Thymus (tissue), 11 donors: ENCODE measurements at regions not wholly inside any gene's neighbourhood (a gene's known extent, or its start where the extent isn't known, plus 50 kb on each side); places are given as distances from the start of the nearest gene placed in this dataset.

ENCODE experiments used
- DNase-seq, 9 donors: peaks; one replicate each; pipeline ENCODE4 v3.0.0-alpha.2; 2013; ENCODE audit warnings: low spot score in 9 of 9, low read depth in 6 of 9, missing footprints in 1 of 9
- H3K27ac ChIP-seq, 2 donors: one replicate each; pipeline ENCODE4 v1.5.1; 2013; ENCODE audit warnings: control low read depth in 1 of 2, low read depth in 1 of 2, low read length in 1 of 2, mild to moderate bottlenecking in 1 of 2, moderate library complexity in 1 of 2
- H3K27me3 ChIP-seq, 2 donors: one replicate each; pipeline ENCODE4 v1.5.1; 2013; ENCODE audit warnings: low read length in 1 of 2; ENCODE audit not compliant: control insufficient read depth in 2 of 2, insufficient read depth in 1 of 2
- H3K36me3 ChIP-seq, 2 donors: one replicate each; pipeline ENCODE4 v1.5.1; 2013; ENCODE audit warnings: low read length in 1 of 2, mild to moderate bottlenecking in 1 of 2, moderate library complexity in 1 of 2; ENCODE audit not compliant: control insufficient read depth in 2 of 2, insufficient read depth in 2 of 2
- H3K4me1 ChIP-seq, 2 donors: one replicate each; pipeline ENCODE4 v1.5.1; 2013; ENCODE audit warnings: low read length in 2 of 2; ENCODE audit not compliant: control insufficient read depth in 2 of 2, insufficient read depth in 2 of 2
- H3K4me3 ChIP-seq, 2 donors: one replicate each; pipeline ENCODE4 v1.5.1; 2013; ENCODE audit warnings: low read length in 2 of 2, control low read depth in 1 of 2, mild to moderate bottlenecking in 1 of 2
- H3K9me3 ChIP-seq, 2 donors: one replicate each; pipeline ENCODE4 v1.5.1; 2013; ENCODE audit warnings: low read length in 1 of 2, mild to moderate bottlenecking in 1 of 2; ENCODE audit not compliant: control insufficient read depth in 2 of 2, insufficient read depth in 1 of 2
- WGBS: extraction: QIAGEN DNeasy Blood & Tissue Kit; methylation state at CpG from one replicate; pipeline ENCODE4 v1.1.7; 2013; 5-methylcytosine and 5-hydroxymethylcytosine counted together
- donor health status: healthy.

DNA sequence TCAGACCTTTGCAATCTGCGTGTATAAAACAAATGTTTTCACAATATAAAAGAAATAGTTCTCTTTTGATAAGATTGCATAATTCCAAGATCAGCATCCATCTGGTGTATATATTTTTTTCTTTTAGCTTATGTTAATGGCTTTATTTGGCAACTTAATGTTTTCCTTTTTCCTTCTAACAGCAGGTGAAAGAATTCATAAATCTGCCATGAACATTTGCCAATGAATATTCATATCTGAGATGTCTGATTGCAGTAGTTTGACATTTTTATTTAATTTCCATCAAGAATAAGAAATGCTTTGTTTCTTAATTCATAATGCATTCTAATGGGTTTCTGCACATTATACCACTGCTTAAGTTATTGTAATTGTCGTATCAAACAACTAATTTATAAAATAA is 184.4 kb upstream of the ROBO2 start:
- Histone ChIP-seq H3K27ac (no peak overlapping the region), H3K36me3 (no peaks in the 10 kb centered on the region), H3K4me3 (no peak overlapping the region), H3K4me1 (no peaks in the 10 kb centered on the region), H3K27me3 (no peaks in the 10 kb centered on the region), H3K9me3 (no peaks in the 10 kb centered on the region)
- 94% methylated on average over 2 of the region's 2 CpGs for WGBS
- DNase-seq: no peak

DNA sequence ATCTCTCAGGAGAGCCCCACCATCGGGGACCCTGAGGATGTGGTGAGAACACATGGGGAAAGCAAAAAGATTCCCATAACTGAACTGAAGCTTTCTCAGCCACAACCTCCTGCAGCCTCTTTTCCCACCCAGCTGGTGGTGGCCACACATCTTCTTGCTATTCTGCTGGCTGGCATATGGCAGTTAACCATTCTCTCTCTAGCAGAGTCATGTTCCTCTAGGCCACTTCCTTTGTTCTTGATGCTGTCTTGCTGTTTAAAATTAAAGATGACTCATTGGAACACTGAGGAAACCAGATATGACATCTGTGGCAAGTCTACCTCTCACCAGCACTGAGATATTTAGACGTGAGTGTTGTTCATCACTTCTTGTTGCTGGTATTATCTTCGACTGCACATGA is 180.3 kb upstream of the ROBO2 start:
- Histone ChIP-seq H3K4me1 (no peaks in the 10 kb centered on the region), H3K36me3 (no peaks in the 10 kb centered on the region), H3K4me3 (no peak overlapping the region), H3K9me3 (no peaks in the 10 kb centered on the region), H3K27me3 (no peaks in the 10 kb centered on the region), H3K27ac (no peak overlapping the region)
- DNase-seq: no peak
- WGBS: 72% methylated on average over 3 of the region's 3 CpGs

- no peak for DNase-seq
- WGBS: 92% methylated on average over 4 of the region's 4 CpGs
These were observed 175.5 kb upstream of the ROBO2 start for GRCh38 chr3:76864355-76864754.

GRCh38 chr3:76866729-76867408 is 173.0 kb upstream of the ROBO2 start:
- no peaks in the 10 kb centered on the region for H3K36me3 ChIP-seq
- H3K4me1 ChIP-seq: no peaks in the 10 kb centered on the region
- H3K4me3 ChIP-seq: no peak overlapping the region
- H3K27ac ChIP-seq: no peak overlapping the region
- no peaks in the 10 kb centered on the region for H3K9me3 ChIP-seq
- 78% methylated on average over 5 of the region's 5 CpGs for WGBS
- no peak for DNase-seq
- no peaks in the 10 kb centered on the region for H3K27me3 ChIP-seq

More at GRCh38 chr3:76864355-76864754, 175.5 kb upstream of the ROBO2 start:
- Histone ChIP-seq H3K27ac (no peak overlapping the region), H3K36me3 (no peaks in the 10 kb centered on the region), H3K4me3 (no peak overlapping the region), H3K9me3 (no peaks in the 10 kb centered on the region), H3K27me3 (no peaks in the 10 kb centered on the region), H3K4me1 (no peaks in the 10 kb centered on the region)

DNA sequence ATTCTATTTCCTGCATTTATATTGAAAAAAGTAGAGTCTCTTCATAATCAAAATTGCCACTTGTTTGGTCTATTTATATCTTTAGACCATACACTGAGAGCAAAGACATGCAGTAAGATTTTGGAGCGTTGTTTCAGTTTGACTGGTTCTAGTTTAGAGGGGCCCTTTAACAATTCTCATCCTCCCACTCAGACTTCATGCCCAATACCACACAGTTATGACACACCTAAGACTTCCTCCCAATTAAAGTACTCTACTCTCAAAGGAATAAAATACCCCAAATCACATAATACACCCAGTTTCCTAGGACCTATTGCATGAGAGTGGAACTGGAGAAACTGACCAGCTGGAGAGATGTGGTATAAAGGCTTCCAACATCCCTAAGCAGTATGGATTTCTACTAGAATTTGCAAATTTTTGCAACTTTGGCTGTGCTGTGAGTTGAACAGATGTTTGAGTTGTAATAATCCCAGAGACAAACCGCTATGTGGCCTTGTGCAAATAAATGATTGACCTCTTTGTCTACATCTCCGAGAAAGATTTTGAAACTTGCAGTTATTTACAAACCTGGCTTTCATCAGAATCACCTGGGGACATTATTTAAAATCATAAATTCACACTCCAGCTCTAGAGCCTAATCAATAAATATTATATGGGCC is 170.0 kb upstream of the ROBO2 start:
- Histone ChIP-seq H3K4me3 (no peak overlapping the region), H3K36me3 (no peaks in the 10 kb centered on the region), H3K4me1 (no peaks in the 10 kb centered on the region), H3K27ac (no peak overlapping the region), H3K9me3 (no peaks in the 10 kb centered on the region), H3K27me3 (no peaks in the 10 kb centered on the region)
- DNase-seq: no peak
- WGBS: 87% methylated on average over 3 of the region's 3 CpGs

DNA sequence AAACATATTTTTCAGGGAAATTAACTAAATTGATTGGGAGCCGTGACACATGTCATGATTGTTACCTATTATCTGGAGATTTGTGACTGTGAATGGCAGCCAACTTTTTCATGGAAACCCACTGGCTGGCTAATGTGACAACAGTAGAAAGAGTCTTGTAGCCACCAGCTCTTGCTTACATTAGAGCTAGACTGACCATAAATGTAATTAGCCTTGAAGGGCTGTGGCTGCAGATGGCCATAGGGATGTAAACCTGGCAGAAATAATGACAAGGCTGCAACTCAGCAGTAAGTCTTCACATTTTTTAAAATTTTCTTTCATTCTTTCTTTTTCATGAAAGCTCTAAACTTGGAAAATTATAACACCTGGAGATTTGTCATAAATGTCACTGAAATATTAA is 168.2 kb upstream of the ROBO2 start:
- H3K36me3 ChIP-seq: no peaks in the 10 kb centered on the region
- H3K4me1 ChIP-seq: no peaks in the 10 kb centered on the region
- no peaks in the 10 kb centered on the region for H3K9me3 ChIP-seq
- no peak overlapping the region for H3K4me3 ChIP-seq
- 99% methylated on average over 1 of the region's 1 CpG for WGBS
- DNase-seq: no peak
- no peak overlapping the region for H3K27ac ChIP-seq
- no peaks in the 10 kb centered on the region for H3K27me3 ChIP-seq

DNA sequence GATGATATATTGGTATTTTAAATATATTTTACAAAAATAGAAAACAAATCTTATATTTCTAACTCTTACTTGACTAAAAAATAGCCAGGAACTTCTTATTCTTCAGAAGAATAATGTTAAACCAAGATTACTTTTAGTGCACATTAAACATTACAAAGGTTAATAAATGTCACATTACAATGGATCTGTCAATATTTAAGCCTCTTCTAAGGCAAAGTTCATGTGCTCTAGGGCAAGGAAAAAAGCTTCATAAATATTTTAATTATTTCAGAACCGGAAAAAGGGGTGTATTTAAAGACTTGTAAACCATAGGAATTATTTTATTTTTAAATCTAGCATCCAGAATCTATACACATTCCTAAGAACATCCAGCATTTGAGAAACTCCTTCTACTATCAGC is 166.9 kb upstream of the ROBO2 start:
- WGBS: 89% methylated on average over 1 of the region's 1 CpG
- DNase-seq: no peak
- Histone ChIP-seq H3K4me1 (no peaks in the 10 kb centered on the region), H3K9me3 (no peaks in the 10 kb centered on the region), H3K27ac (no peak overlapping the region), H3K4me3 (no peak overlapping the region), H3K27me3 (no peaks in the 10 kb centered on the region), H3K36me3 (no peaks in the 10 kb centered on the region)

DNA sequence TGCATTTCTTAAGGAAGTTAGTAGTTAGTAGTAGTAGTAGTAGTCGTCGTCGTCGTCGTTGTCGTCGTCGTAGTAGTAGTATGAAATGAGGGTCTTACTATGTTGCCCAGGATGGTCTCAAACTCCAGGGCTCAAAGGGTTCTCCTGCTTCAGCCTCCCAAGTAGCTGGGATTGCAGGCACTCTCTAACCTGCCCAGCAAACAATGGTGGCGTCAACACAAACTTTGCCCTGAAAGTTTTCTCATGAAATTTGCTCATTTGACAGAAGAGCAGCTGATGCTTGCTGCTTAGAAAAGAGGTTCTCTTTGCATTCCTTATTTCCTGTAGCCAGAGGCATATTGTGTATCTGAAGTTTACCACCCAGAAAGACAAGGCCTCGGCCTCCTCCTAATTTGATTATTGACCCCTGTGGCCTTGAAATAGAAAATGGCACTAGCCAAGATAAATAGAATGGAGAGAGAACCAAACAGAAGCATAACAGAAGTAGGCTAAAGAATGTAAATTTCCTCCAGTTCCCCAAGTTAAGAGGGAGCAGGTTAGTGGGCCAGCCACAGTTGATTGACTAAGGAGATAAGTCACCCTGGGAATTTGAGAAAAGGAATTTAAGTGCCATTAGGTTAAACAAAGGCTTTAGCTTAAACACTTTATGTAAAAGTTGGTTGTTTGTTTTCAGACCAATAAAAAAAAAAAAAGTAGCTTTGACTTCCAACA is 166.2 kb upstream of the ROBO2 start:
- H3K9me3 ChIP-seq: no peaks in the 10 kb centered on the region
- H3K4me1 ChIP-seq: no peaks in the 10 kb centered on the region
- WGBS: 94% methylated on average over 10 of the region's 10 CpGs
- H3K27ac ChIP-seq: no peak overlapping the region
- no peaks in the 10 kb centered on the region for H3K36me3 ChIP-seq
- no peaks in the 10 kb centered on the region for H3K27me3 ChIP-seq
- H3K4me3 ChIP-seq: no peak overlapping the region
- no peak for DNase-seq

DNA sequence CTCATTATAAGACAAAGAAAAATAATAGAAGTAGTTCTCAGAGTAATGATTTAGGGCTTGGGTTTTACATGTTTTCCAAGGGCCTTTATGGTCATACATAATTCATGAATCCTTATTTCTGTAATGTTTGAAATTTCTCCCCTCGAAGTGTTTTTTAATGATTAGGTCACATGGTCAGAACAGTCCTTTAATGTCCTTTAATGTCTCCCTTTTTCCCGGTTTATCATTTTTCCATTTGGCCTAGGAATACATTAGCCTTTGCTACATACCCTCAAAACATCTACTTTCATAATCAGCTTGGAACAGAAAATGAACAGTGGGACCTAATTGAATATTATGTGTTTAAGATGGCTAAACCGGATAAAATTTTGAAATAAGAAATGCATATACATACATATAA is 159.9 kb upstream of the ROBO2 start:
- no peak for DNase-seq
- H3K36me3 ChIP-seq: no peaks in the 10 kb centered on the region
- H3K4me3 ChIP-seq: no peak overlapping the region
- H3K9me3 ChIP-seq: no peaks in the 10 kb centered on the region
- H3K27ac ChIP-seq: no peak overlapping the region
- no peaks in the 10 kb centered on the region for H3K4me1 ChIP-seq
- WGBS: 94% methylated on average over 3 of the region's 3 CpGs
- H3K27me3 ChIP-seq: no peaks in the 10 kb centered on the region
